HL-60/S4 treated with phorbol 12-myristate 13-acetate at 8.2 ng/mL for 4 days and 3 days (cell line): ENCODE measurements at regions not wholly inside any gene's neighbourhood (a gene's known extent, or its start where the extent isn't known, plus 50 kb on each side); places are given as distances from the start of the nearest gene placed in this dataset.

Experiments used
- in situ Hi-C: fragments of 300-500 bp; cut with MboI; formaldehyde crosslinking; loops from 2 replicates; pipeline ENCODE4 v1.15.0; 2022; ENCODE audit warnings: low sequenced_read_pairs

GRCh38 chr21:27225940-27226339 lies 259.1 kb upstream of the ADAMTS5 start:
- in situ Hi-C loops, result no loop called here

- in situ Hi-C loops, result no loop called here
Measured at GRCh38 chr21:27225151-27225550, 258.3 kb upstream of the ADAMTS5 start.

GRCh38 chr21:27224169-27224568 lies 257.3 kb upstream of the ADAMTS5 start:
- in situ Hi-C loops, result no loop called here

GRCh38 chr21:27221077-27221476 lies 254.2 kb upstream of the ADAMTS5 start:
- in situ Hi-C loops, result no loop called here

- in situ Hi-C loops, result no loop called here
Measured at GRCh38 chr21:27220416-27220815, 253.5 kb upstream of the ADAMTS5 start.

- in situ Hi-C loops, result no loop called here
Measured at GRCh38 chr21:27219068-27219467, 252.2 kb upstream of the ADAMTS5 start.

- in situ Hi-C loops, result no loop called here
Measured at GRCh38 chr21:27213303-27213702, 246.4 kb upstream of the ADAMTS5 start.

GRCh38 chr21:27212441-27212840 lies 245.6 kb upstream of the ADAMTS5 start:
- in situ Hi-C loops, result no loop called here

GRCh38 chr21:27209546-27209945 lies 242.7 kb upstream of the ADAMTS5 start:
- in situ Hi-C loops, result no loop called here

GRCh38 chr21:27206368-27206982 lies 239.6 kb upstream of the ADAMTS5 start:
- in situ Hi-C loops, result no loop called here

GRCh38 chr21:27202301-27202700 lies 235.4 kb upstream of the ADAMTS5 start:
- in situ Hi-C loops, result no loop called here

- in situ Hi-C loops, result no loop called here
Measured at GRCh38 chr21:27201197-27201596, 234.3 kb upstream of the ADAMTS5 start.

- in situ Hi-C loops, result no loop called here
Measured at GRCh38 chr21:27196651-27197050, 229.8 kb upstream of the ADAMTS5 start.

- in situ Hi-C loops, result no loop called here
Measured at GRCh38 chr21:27192281-27192949, 225.5 kb upstream of the ADAMTS5 start.

GRCh38 chr21:27190601-27191000 lies 223.7 kb upstream of the ADAMTS5 start:
- in situ Hi-C loops, result no loop called here

- in situ Hi-C loops, result no loop called here
Measured at GRCh38 chr21:27189870-27190269, 223.0 kb upstream of the ADAMTS5 start.

- in situ Hi-C loops, result no loop called here
Measured at GRCh38 chr21:27173053-27173452, 206.2 kb upstream of the ADAMTS5 start.

GRCh38 chr21:27171707-27172106 lies 204.8 kb upstream of the ADAMTS5 start:
- in situ Hi-C loops, result no loop called here

- in situ Hi-C loops, result no loop called here
Measured at GRCh38 chr21:27168084-27168483, 201.2 kb upstream of the ADAMTS5 start.

GRCh38 chr21:27164208-27165177 lies 197.6 kb upstream of the ADAMTS5 start:
- in situ Hi-C loops, result no loop called here

- in situ Hi-C loops, result no loop called here
Measured at GRCh38 chr21:27158967-27159366, 192.1 kb upstream of the ADAMTS5 start.

GRCh38 chr21:27157097-27157496 lies 190.2 kb upstream of the ADAMTS5 start:
- in situ Hi-C loops, result no loop called here
